ENCODE measurements at regions not wholly inside any gene's neighbourhood (a gene's known extent, or its start where the extent isn't known, plus 50 kb on each side); places are given as distances from the start of the nearest gene placed in this dataset.
"Not testable (repeated sequence)": the region's sequence is repeated elsewhere in the genome, so short reads cannot be mapped to it uniquely, and the experiment has no call there.

DNA sequence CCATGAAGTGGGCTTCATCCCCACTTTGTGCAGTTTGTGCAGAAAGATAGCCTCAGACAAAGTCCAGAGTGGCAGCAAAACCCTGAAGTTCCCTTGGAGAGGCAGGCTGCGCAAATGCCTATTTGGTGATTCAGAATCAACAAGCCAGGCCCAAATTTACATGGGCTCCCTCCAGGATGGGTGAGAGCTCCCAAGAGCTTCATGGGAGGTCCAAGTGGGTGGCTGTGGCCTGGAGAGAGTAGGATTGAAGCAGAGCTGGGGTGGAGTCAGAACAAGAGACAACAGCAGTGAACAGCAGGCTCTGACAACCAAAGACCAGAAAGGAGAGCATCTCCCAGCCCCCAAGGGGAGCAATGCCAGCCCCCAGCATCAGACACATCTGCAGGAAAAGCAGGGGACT is 277.4 kb downstream of the ANAPC1 start:
- H2BK120ac ChIP-seq (ENCODE audit: low read depth, low read length); H2BK15ac ChIP-seq (ENCODE audit: low read depth, low read length); H3K4me2 ChIP-seq (ENCODE audit: low read depth, low read length); dilution Hi-C loops (cut with HindIII; ENCODE audit: low sequenced_read_pairs, unreplicated experiment); H3K79me1 ChIP-seq (ENCODE audit: low read depth in 1 of 2, low read length in 2 of 2); H3K36me3 ChIP-seq (ENCODE audit: control insufficient read depth, insufficient read depth, low read length); H3K14ac ChIP-seq (replicated peaks; ENCODE audit: low read depth, low read length); H3K4me3 ChIP-seq (ENCODE audit: insufficient read depth, low read depth, low read length); H2BK5ac ChIP-seq (ENCODE audit: low read depth, low read length, poor library complexity, severe bottlenecking); H3K56ac ChIP-seq (ENCODE audit: extremely low read depth, insufficient read depth, low read length); H3K9me3 ChIP-seq (ENCODE audit: control insufficient read depth, insufficient read depth, low read length); POLR2A ChIA-PET (ENCODE audit: unreplicated experiment); H2BK20ac ChIP-seq (ENCODE audit: low read depth, low read length); H2AK5ac ChIP-seq (ENCODE audit: low read depth, low read length); H4K91ac ChIP-seq (ENCODE audit: insufficient read depth, low read depth, low read length); H3K18ac ChIP-seq (ENCODE audit: low read depth, low read length); H4K8ac ChIP-seq (ENCODE audit: low read depth in 2 of 2, low read length in 2 of 2); H4K20me1 ChIP-seq (ENCODE audit: insufficient read depth, low read length); DNase-seq; H3K4ac ChIP-seq (ENCODE audit: low read depth, low read length); H4K5ac ChIP-seq (ENCODE audit: low read depth, low read length); H3K9ac ChIP-seq (ENCODE audit: low read depth, low read length); H3K9me1 ChIP-seq (ENCODE audit: insufficient read depth, low read length); in situ Hi-C loops (cut with MboI; ENCODE audit: low sequenced_read_pairs); H2AFZ ChIP-seq (replicated peaks; ENCODE audit: low read length, poor library complexity); H3K4me1 ChIP-seq (ENCODE audit: control insufficient read depth, insufficient read depth, low read length); H3K27ac ChIP-seq (ENCODE audit: insufficient read depth, low read length); H2AK9ac ChIP-seq (replicated peaks; ENCODE audit: low read depth, low read length, poor library complexity); CTCF ChIA-PET; intact Hi-C loops (cut with micrococcal nuclease); H3K27me3 ChIP-seq (ENCODE audit: control insufficient read depth, insufficient read depth, low read length); BruUV-seq (replicated peaks); H3K23ac ChIP-seq (ENCODE audit: low read depth, low read length): not testable (repeated sequence)
- ATAC-seq (ENCODE audit: low read depth): peak; percentile 73
- WGBS, 2 experiments (ENCODE audit: extremely low coverage in 2 of 2, insufficient read length in 1 of 2): no CpG with 5 or more reads among the region's 1 CpG

DNA sequence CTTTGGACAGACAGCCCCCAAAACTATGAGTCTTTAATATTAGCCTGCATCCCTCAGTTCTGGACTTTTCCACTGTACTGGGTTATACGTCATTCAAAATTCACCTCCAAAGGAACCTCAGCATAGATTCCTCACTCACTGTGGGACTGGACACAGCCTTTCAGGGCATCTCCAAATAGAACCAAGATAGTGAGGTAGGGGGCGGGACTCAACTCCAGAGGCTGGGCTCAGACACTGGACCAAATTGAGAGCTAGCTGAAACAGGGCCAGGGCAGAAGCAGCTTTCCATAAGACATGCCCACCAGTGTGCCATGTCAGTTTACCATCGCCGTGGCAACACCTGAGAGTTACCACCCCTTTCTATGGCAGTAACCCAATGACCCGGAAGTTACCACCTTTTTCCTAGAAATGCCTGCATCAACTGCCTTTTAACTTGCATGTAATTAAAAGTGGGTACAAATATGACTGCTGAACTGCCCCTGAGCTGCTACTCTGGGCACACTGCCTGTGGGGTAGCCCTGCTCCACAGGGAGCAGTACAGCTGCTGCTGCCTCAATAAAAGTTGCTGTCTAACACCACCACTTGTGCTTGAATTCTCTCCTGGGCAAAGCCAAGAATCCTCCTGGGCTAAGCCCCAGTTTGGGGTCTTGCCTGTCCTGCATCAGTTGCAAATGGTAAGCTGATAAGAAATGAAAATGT is 274.7 kb downstream of the ANAPC1 start:
- H3K14ac ChIP-seq (replicated peaks; ENCODE audit: low read depth, low read length); H2AFZ ChIP-seq (replicated peaks; ENCODE audit: low read length, poor library complexity); H3K9ac ChIP-seq (ENCODE audit: low read depth, low read length); H4K8ac ChIP-seq (ENCODE audit: low read depth in 2 of 2, low read length in 2 of 2); BruUV-seq (replicated peaks); H3K4ac ChIP-seq (ENCODE audit: low read depth, low read length); ATAC-seq (ENCODE audit: low read depth); POLR2A ChIA-PET (ENCODE audit: unreplicated experiment); H2BK20ac ChIP-seq (ENCODE audit: low read depth, low read length); CTCF ChIA-PET; H3K23ac ChIP-seq (ENCODE audit: low read depth, low read length); H4K20me1 ChIP-seq (ENCODE audit: insufficient read depth, low read length); H3K79me1 ChIP-seq (ENCODE audit: low read depth in 1 of 2, low read length in 2 of 2); H2AK9ac ChIP-seq (replicated peaks; ENCODE audit: low read depth, low read length, poor library complexity); intact Hi-C loops (cut with micrococcal nuclease); H3K4me3 ChIP-seq (ENCODE audit: insufficient read depth, low read depth, low read length); H2AK5ac ChIP-seq (ENCODE audit: low read depth, low read length); dilution Hi-C loops (cut with HindIII; ENCODE audit: low sequenced_read_pairs, unreplicated experiment); H3K27ac ChIP-seq (ENCODE audit: insufficient read depth, low read length); H2BK5ac ChIP-seq (ENCODE audit: low read depth, low read length, poor library complexity, severe bottlenecking); H3K9me1 ChIP-seq (ENCODE audit: insufficient read depth, low read length); DNase-seq; H3K56ac ChIP-seq (ENCODE audit: extremely low read depth, insufficient read depth, low read length); H3K4me2 ChIP-seq (ENCODE audit: low read depth, low read length); H3K18ac ChIP-seq (ENCODE audit: low read depth, low read length); in situ Hi-C loops (cut with MboI; ENCODE audit: low sequenced_read_pairs); H2BK15ac ChIP-seq (ENCODE audit: low read depth, low read length); H4K5ac ChIP-seq (ENCODE audit: low read depth, low read length); H3K4me1 ChIP-seq (ENCODE audit: control insufficient read depth, insufficient read depth, low read length); H3K27me3 ChIP-seq (ENCODE audit: control insufficient read depth, insufficient read depth, low read length); H3K36me3 ChIP-seq (ENCODE audit: control insufficient read depth, insufficient read depth, low read length); H3K9me3 ChIP-seq (ENCODE audit: control insufficient read depth, insufficient read depth, low read length); H2BK120ac ChIP-seq (ENCODE audit: low read depth, low read length); H4K91ac ChIP-seq (ENCODE audit: insufficient read depth, low read depth, low read length): not testable (repeated sequence)
- no CpG with 5 or more reads among the region's 5 CpGs for WGBS, 2 experiments (ENCODE audit: extremely low coverage in 2 of 2, insufficient read length in 1 of 2)
